HUES6 (cell line): ENCODE measurements at regions not wholly inside any gene's neighbourhood (a gene's known extent, or its start where the extent isn't known, plus 50 kb on each side); places are given as distances from the start of the nearest gene placed in this dataset.

Source experiments
- H3K27ac ChIP-seq: 2 replicates; pipeline ENCODE4 v1.7.0; 2013; ENCODE audit warnings: low read depth, mild to moderate bottlenecking, low read length, inconsistent platforms
- H3K27me3 ChIP-seq: 2 replicates; pipeline ENCODE4 v1.6.1; 2013; ENCODE audit warnings: low read length; ENCODE audit not compliant: control insufficient read depth, insufficient read depth
- H3K36me3 ChIP-seq: 2 replicates; pipeline ENCODE4 v1.6.1; 2013; ENCODE audit warnings: low read length; ENCODE audit not compliant: control insufficient read depth, insufficient read depth
- H3K4me1 ChIP-seq: 2 replicates; pipeline ENCODE4 v1.6.1; 2013; ENCODE audit warnings: low read length; ENCODE audit not compliant: control insufficient read depth, insufficient read depth
- H3K4me3 ChIP-seq: 2 replicates; pipeline ENCODE4 v1.5.1; 2013; ENCODE audit warnings: low read depth, low read length
- H3K9ac ChIP-seq: one replicate; pipeline ENCODE4 v1.6.1; 2013; ENCODE audit warnings: mild to moderate bottlenecking, low read length
- H3K9me3 ChIP-seq: 2 replicates; pipeline ENCODE4 v1.6.1; 2013; ENCODE audit warnings: low read depth, low read length; ENCODE audit not compliant: control insufficient read depth, insufficient read depth

- H3K27me3 ChIP-seq = no peaks in the 10 kb centered on the region
- H3K27ac ChIP-seq = no peak overlapping the region
- H3K4me3 ChIP-seq = no peak overlapping the region
- no peaks in the 10 kb centered on the region for H3K36me3 ChIP-seq
- peaks cover 8% of the 10 kb centered on the region for H3K4me1 ChIP-seq
- H3K9me3 ChIP-seq = no peaks in the 10 kb centered on the region; the same call in 1 of the 2 replicates
- no peak overlapping the region for H3K9ac ChIP-seq
Measured at GRCh38 chr13:29902632-29903305, 52.4 kb upstream of the UBL3 start.

GRCh38 chr13:29901710-29902631, 51.6 kb upstream of the UBL3 start:
- Histone ChIP-seq H3K9me3 (no peaks in the 10 kb centered on the region; the same call in 1 of the 2 replicates), H3K27ac (no peak overlapping the region), H3K4me3 (no peak overlapping the region), H3K36me3 (no peaks in the 10 kb centered on the region), H3K4me1 (peaks cover 8% of the 10 kb centered on the region), H3K27me3 (no peaks in the 10 kb centered on the region), H3K9ac (no peak overlapping the region)
